ENCODE measurements at regions not wholly inside any gene's neighbourhood (a gene's known extent, or its start where the extent isn't known, plus 50 kb on each side); places are given as distances from the start of the nearest gene placed in this dataset.

- TF ChIP-seq CTCF (conservative IDR thresholded peaks at IDR 0.05): no peak
- TF ChIP-seq EZH2 (IDR thresholded peaks at IDR 0.05; ENCODE audit: low read depth): no peak
Measured at GRCh38 chr3:112736805-112737566, 96.0 kb upstream of the CCDC80 start.
